GDM1 (cell line): ENCODE measurements at regions not wholly inside any gene's neighbourhood (a gene's known extent, or its start where the extent isn't known, plus 50 kb on each side); places are given as distances from the start of the nearest gene placed in this dataset.
"Not testable (repeated sequence)": the region's sequence is repeated elsewhere in the genome, so short reads cannot be mapped to it uniquely, and the experiment has no call there.

Experiments used
- DNase-seq: peaks from one replicate; lab custom pipeline; 2025; lab: John Stamatoyannopoulos, UW

- DNase-seq: no peak
These were observed 113.3 kb upstream of the SHISA3 start for GRCh38 chr4:42284030-42284429.

- not testable (repeated sequence) for DNase-seq
These were observed 108.4 kb upstream of the SHISA3 start for GRCh38 chr4:42288876-42289275.

- DNase-seq: not testable (repeated sequence)
These were observed 105.1 kb upstream of the SHISA3 start for GRCh38 chr4:42292192-42292591.

- DNase-seq: no peak
These were observed 103.1 kb upstream of the SHISA3 start for GRCh38 chr4:42293967-42294813.

GRCh38 chr4:42296196-42296595 is 101.1 kb upstream of the SHISA3 start:
- no peak for DNase-seq

- DNase-seq: no peak
These were observed 94.9 kb upstream of the SHISA3 start for GRCh38 chr4:42302348-42302747.

- no peak for DNase-seq
These were observed 90.8 kb upstream of the SHISA3 start for GRCh38 chr4:42306221-42307109.

- DNase-seq: no peak
These were observed 89.0 kb upstream of the SHISA3 start for GRCh38 chr4:42308247-42308646.

GRCh38 chr4:42309361-42310260 is 87.7 kb upstream of the SHISA3 start:
- DNase-seq: no peak

- no peak for DNase-seq
These were observed 86.9 kb upstream of the SHISA3 start for GRCh38 chr4:42310358-42310757.

GRCh38 chr4:42310806-42311205 is 86.5 kb upstream of the SHISA3 start:
- DNase-seq: no peak

- DNase-seq: no peak
These were observed 85.7 kb upstream of the SHISA3 start for GRCh38 chr4:42311591-42311990.

GRCh38 chr4:42313420-42313819 is 83.9 kb upstream of the SHISA3 start:
- not testable (repeated sequence) for DNase-seq

GRCh38 chr4:42313872-42314271 is 83.4 kb upstream of the SHISA3 start:
- no peak for DNase-seq

- DNase-seq: no peak
These were observed 82.1 kb upstream of the SHISA3 start for GRCh38 chr4:42315231-42315630.

- no peak for DNase-seq
These were observed 76.4 kb upstream of the SHISA3 start for GRCh38 chr4:42320822-42321388.

GRCh38 chr4:42326040-42326439 is 71.2 kb upstream of the SHISA3 start:
- DNase-seq: no peak

- DNase-seq: no peak
These were observed 70.8 kb upstream of the SHISA3 start for GRCh38 chr4:42326524-42326923.

- no peak for DNase-seq
These were observed 70.0 kb upstream of the SHISA3 start for GRCh38 chr4:42327323-42327722.

GRCh38 chr4:42328978-42329377 is 68.3 kb upstream of the SHISA3 start:
- no peak for DNase-seq

GRCh38 chr4:42329421-42329820 is 67.9 kb upstream of the SHISA3 start:
- DNase-seq: no peak
